HT-29 (cell line): ENCODE measurements at regions not wholly inside any gene's neighbourhood (a gene's known extent, or its start where the extent isn't known, plus 50 kb on each side); places are given as distances from the start of the nearest gene placed in this dataset.
A peak's percentile ranks its signal among the peaks of the same experiment; 100 is the strongest.

Source experiments
- DNase-seq: peaks from one replicate; pipeline ENCODE4 v3.0.0-alpha.2; 2015; ENCODE audit warnings: low spot score

DNA sequence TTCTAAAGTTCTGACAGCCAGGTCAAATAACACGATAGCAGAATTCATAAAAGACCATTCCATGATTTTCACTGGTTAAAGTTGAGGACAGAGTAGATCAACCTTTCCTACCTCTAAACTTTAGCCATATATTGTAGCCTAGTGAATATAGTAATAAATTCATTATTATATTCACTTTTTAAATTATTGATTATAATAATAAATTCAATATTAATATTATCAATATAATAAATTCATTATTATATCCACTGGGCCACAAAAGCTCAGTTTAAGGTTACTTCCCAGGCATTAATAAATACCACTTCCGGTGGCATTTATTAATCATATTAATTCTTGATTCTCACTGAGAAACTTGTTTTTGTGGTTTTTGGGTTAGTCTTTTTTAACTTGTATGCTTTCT lies 85.7 kb upstream of the GPC6 start:
- DNase-seq = no peak

DNA sequence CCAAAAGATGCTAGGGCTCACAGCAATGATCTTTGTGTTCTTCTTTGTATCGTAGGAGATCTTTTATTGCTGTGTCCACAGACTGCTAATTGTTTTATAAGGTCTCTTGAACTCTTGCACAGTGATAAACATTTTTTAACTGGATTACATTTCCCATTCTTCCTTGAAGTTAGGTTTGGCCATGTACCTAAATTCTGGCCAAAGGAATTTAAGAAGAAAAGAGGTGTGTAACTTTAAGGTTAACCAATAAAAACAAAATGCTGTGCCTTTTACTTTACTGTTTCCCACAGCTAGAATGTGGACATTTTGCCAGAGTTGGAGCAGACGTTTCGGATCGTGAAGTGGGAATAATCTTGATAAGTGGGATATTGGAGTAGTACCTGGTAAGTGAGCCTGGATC lies 82.6 kb upstream of the GPC6 start:
- no peak for DNase-seq

DNA sequence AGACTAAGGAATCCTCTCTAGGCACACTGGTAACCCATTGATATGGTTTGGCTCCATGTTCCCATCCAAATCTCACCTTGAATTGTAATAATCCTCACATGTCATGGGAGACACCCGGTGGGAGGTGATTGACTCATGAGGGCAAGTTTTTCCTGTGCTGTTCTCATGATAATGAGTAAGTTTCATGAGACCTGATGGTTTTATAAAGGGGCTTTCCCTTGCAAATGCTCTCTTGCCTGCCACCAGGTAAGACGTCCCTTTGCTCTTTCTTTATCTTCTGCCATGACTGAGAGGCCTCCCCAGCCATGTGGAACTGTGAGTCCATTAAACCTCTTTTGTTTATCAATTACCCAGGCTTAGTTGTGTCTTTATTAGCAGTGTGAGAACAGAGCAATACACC lies 81.4 kb upstream of the GPC6 start:
- no peak for DNase-seq

- no peak for DNase-seq
Observed at GRCh38 chr13:93146584-93147297, 79.9 kb upstream of the GPC6 start.

DNA sequence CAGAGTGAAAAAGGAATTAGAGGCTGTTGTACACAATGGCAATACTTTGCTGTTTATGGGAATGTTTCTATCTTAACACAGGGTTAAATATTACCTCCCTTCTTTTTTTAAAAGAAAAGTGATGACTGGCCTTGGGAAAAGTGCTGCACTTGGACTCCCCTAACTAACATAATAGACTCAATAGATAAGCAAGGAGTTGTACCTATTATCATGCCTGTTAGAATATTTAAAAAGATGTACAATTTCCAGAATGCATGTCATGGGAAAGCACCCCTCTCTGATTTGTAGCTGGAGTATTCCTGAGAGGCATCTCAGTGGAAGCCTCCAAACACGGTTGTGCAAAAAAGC lies 79.3 kb upstream of the GPC6 start:
- no peak for DNase-seq

GRCh38 chr13:93147946-93148345 lies 78.7 kb upstream of the GPC6 start:
- DNase-seq = no peak

DNA sequence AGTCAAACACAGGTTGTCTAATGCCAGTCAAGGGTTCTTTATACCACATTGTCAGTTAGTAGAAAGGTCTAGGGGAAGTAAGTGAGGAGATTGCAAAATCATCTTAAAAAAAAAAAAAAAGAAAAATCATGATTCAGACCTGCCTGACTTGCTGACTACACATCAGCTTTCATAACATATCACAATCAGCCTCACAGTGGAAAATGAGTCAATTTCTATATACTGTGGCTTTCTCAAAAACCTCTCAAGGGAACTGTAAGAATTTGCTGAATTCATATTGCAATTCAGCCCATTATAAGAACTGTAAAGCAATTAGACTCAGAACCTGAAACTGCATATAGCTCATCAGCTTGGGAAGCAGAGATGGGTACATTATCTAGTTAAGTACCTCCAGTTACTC lies 75.3 kb upstream of the GPC6 start:
- no peak for DNase-seq

DNA sequence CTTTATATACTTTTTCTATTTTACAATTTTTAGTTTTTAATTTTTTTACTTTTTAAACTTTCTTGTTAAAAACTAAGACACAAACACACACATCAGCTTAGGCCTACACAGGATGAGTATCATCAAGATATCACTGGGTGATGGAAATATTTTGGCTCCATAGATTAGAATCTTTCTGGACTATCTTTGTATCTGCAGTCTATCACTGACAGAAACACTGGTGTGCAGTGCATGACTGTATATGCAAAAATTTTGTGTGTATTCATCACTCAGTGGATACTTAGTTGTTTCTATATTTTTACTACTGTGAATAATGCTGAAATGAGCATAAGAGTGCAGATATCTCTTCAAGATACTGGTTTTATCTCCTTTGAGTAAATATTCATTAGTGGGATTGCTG lies 68.0 kb upstream of the GPC6 start:
- no peak for DNase-seq

GRCh38 chr13:93169980-93170379 lies 56.6 kb upstream of the GPC6 start:
- DNase-seq = no peak

GRCh38 chr13:93172109-93172508 lies 54.5 kb upstream of the GPC6 start:
- DNase-seq = peak; percentile 14

DNA sequence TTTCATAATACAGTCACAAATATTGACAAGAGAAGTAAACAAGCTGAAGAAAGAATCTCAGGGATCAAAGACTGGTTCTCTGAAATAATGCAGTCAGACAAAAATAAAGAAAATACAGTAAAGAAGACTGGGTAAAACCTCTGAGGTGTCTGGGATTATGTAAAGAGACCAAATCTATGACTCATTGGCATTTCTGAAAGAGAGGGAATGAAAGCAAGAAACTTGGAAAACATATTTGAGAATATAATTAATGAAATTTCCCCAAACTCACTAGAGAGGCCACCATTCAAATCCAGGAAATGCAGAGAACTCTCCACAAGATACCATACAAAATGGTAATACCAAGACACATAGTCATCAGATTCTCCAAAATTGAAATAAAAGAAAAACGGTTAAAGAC lies 53.0 kb upstream of the GPC6 start:
- no peak for DNase-seq

- DNase-seq = no peak
Observed at GRCh38 chr13:93174260-93174659, 52.3 kb upstream of the GPC6 start.
